B cell (primary cell): ENCODE measurements at regions not wholly inside any gene's neighbourhood (a gene's known extent, or its start where the extent isn't known, plus 50 kb on each side); places are given as distances from the start of the nearest gene placed in this dataset.

Experiments used
- ATAC-seq: fragments of 200-7000 bp; cut with Tn5 transposase; one replicate; pipeline ENCODE4 v1.10.0; 2021; ENCODE audit warnings: low read depth, mild to moderate bottlenecking, moderate number of reproducible peaks, moderate library complexity
- CTCF ChIA-PET: fragments of 350-600 bp; sonication (Branson Sonifier 250); formaldehyde crosslinking; loops from one replicate; lab custom pipeline; 2021; ENCODE audit warnings: antibody characterized with exemption, inconsistent platforms; lab: Charles Lee
- POLR2A ChIA-PET: fragments of 350-600 bp; sonication (Branson Sonifier 250); formaldehyde crosslinking; loops from one replicate; lab custom pipeline; 2021; ENCODE audit warnings: antibody characterized with exemption; lab: Charles Lee
- DNase-seq: peaks from one replicate; pipeline ENCODE4 v3.0.0; 2013
- H2AFZ ChIP-seq: 2 replicates; pipeline ENCODE4 v1.6.1; 2012; ENCODE audit warnings: mild to moderate bottlenecking, low read depth, low read length; ENCODE audit not compliant: insufficient read depth, poor library complexity, severe bottlenecking
- H3K27ac ChIP-seq, 2 donors: 1 replicate in 1 of 2; 2 replicates in 1 of 2; pipeline ENCODE4 v1.5.1; 2012 to 2013; ENCODE audit warnings: low read length in 2 of 2, mild to moderate bottlenecking in 2 of 2, moderate library complexity in 1 of 2
- H3K27me3 ChIP-seq, 4 experiments: fragments of 200-600 bp in 1 of 4; sonication (generic) in 1 of 4; replicated peaks in 1 of 4; 1 replicate in 2 of 4; 2 replicates in 2 of 4; pipeline versions ENCODE4 v1.6.1 to v1.7.0; 2013 to 2016; ENCODE audit warnings: low read length in 3 of 4, mild to moderate bottlenecking in 2 of 4, mixed read lengths in 1 of 4, moderate library complexity in 1 of 4; ENCODE audit not compliant: insufficient read depth in 4 of 4, control insufficient read depth in 3 of 4; ENCODE audit errors: control extremely low read depth in 1 of 4
- H3K36me3 ChIP-seq, 2 experiments: replicated peaks in 1 of 2; 1 replicate in 1 of 2; 2 replicates in 1 of 2; pipeline versions ENCODE4 v1.6.1 to v1.7.1; 2013; ENCODE audit warnings: low read length in 1 of 2; ENCODE audit not compliant: insufficient read depth in 2 of 2, control insufficient read depth in 1 of 2; ENCODE audit errors: control extremely low read depth in 1 of 2, extremely low read depth in 1 of 2
- H3K4me1 ChIP-seq, 2 donors: fragments of 200-600 bp in 1 of 2; sonication (generic) in 1 of 2; 1 replicate in 1 of 2; 2 replicates in 1 of 2; pipeline versions ENCODE4 v1.5.1 to v1.6.1; 2013 to 2017; ENCODE audit warnings: low read length in 2 of 2; ENCODE audit not compliant: control insufficient read depth in 2 of 2, insufficient read depth in 2 of 2
- H3K4me2 ChIP-seq: replicated peaks from 2 replicates; pipeline ENCODE3; 2012; ENCODE audit warnings: mild to moderate bottlenecking, low read depth, low read length; ENCODE audit not compliant: poor library complexity, severe bottlenecking
- H3K4me3 ChIP-seq, 5 experiments: fragments of 200-600 bp in 1 of 5; sonication (generic) in 1 of 5; 1 replicate in 3 of 5; 2 replicates in 2 of 5; pipeline versions ENCODE4 v1.5.1 to v1.7.0; 2011 to 2016; ENCODE audit warnings: low read length in 4 of 5, mild to moderate bottlenecking in 4 of 5, low read depth in 2 of 5, control low read depth in 1 of 5, moderate library complexity in 1 of 5; ENCODE audit not compliant: insufficient read depth in 1 of 5; ENCODE audit errors: control extremely low read depth in 1 of 5, extremely low read depth in 1 of 5
- H3K79me2 ChIP-seq: fragments of 200-600 bp; sonication (generic); one replicate; pipeline ENCODE4 v1.6.0; 2016; ENCODE audit warnings: low read length; ENCODE audit not compliant: control insufficient read depth, insufficient read depth
- H3K9ac ChIP-seq: fragments of 200-600 bp; sonication (generic); 2 replicates; pipeline ENCODE4 v1.6.1; 2017; ENCODE audit warnings: mild to moderate bottlenecking, low read length, moderate library complexity
- H3K9me3 ChIP-seq, 3 donors: one replicate each; pipeline versions ENCODE4 v1.6.1 to v1.7.1; 2013; ENCODE audit warnings: low read length in 2 of 3; ENCODE audit not compliant: control insufficient read depth in 2 of 3, insufficient read depth in 1 of 3; ENCODE audit errors: control extremely low read depth in 1 of 3
- H4K20me1 ChIP-seq: 2 replicates; pipeline ENCODE4 v1.6.0; 2012; ENCODE audit warnings: mild to moderate bottlenecking, low read length; ENCODE audit not compliant: insufficient read depth, control insufficient read depth, poor library complexity, severe bottlenecking
- H3K27ac Mint-ChIP-seq: one replicate; pipeline ENCODE4 v1.8.0; 2021; ENCODE audit warnings: mixed read lengths
- H3K27me3 Mint-ChIP-seq: one replicate; pipeline ENCODE4 v1.8.0; 2021; ENCODE audit warnings: mixed read lengths
- H3K4me1 Mint-ChIP-seq: one replicate; pipeline ENCODE4 v1.8.0; 2021; ENCODE audit warnings: mixed read lengths
- H3K4me3 Mint-ChIP-seq: one replicate; pipeline ENCODE4 v1.8.0; 2021; ENCODE audit warnings: mixed read lengths
- H3K9me3 Mint-ChIP-seq: one replicate; pipeline ENCODE4 v1.8.0; 2022; ENCODE audit warnings: mixed read lengths; ENCODE audit not compliant: insufficient read depth
- CTCF ChIP-seq: fragments of 200-600 bp; IDR thresholded peaks from one replicate; pipeline ENCODE4 v1.8.0; 2022; ENCODE audit warnings: antibody characterized with exemption, mild to moderate bottlenecking
- EZH2 ChIP-seq: IDR thresholded peaks from 2 replicates; pipeline ENCODE4 v1.6.1; 2012; ENCODE audit warnings: borderline replicate concordance, low read depth, mild to moderate bottlenecking, moderate library complexity, low read length; ENCODE audit not compliant: insufficient read depth, poor library complexity, severe bottlenecking
- WGBS: methylation state at CpG from one replicate; pipeline ENCODE4 v1.1.5; 2013; ENCODE audit warnings: missing lambda C conversion rate; ENCODE audit not compliant: insufficient coverage; 5-methylcytosine and 5-hydroxymethylcytosine counted together
- intact Hi-C: fragments of 100-400 bp; cut with micrococcal nuclease; formaldehyde crosslinking; loops from one replicate; pipeline ENCODE4 v1.10.0; 2022

- DNase-seq (no peak), ATAC-seq (no peak)
- CTCF ChIA-PET, result no interaction called here
- POLR2A ChIA-PET, result no interaction called here
- no peaks in the 10 kb centered on the region for H3K9me3 Mint-ChIP-seq
- no peak overlapping the region for H2AFZ ChIP-seq
- no peak overlapping the region for H3K9ac ChIP-seq
- no peaks in the 10 kb centered on the region for H3K79me2 ChIP-seq
- H3K27ac ChIP-seq, result no peak overlapping the region
- no peaks in the 10 kb centered on the region for H3K36me3 ChIP-seq
- intact Hi-C loops, result no loop called here
- H3K4me1 ChIP-seq, result no peaks in the 10 kb centered on the region
- H3K4me1 Mint-ChIP-seq, result no peaks in the 10 kb centered on the region
- no peaks in the 10 kb centered on the region for H3K9me3 ChIP-seq
- H3K4me2 ChIP-seq, result no peak overlapping the region
- no peak overlapping the region for H3K4me3 ChIP-seq
- WGBS, result 100% methylated on average over 2 of the region's 2 CpGs
- TF ChIP-seq CTCF (no peak), EZH2 (no peak)
- H3K4me3 Mint-ChIP-seq, result no peak overlapping the region
- no peaks in the 10 kb centered on the region for H3K27me3 Mint-ChIP-seq
- no peak overlapping the region for H3K27ac Mint-ChIP-seq
- H3K27me3 ChIP-seq, result no peaks in the 10 kb centered on the region
- H4K20me1 ChIP-seq, result no peaks in the 10 kb centered on the region
Observed at GRCh38 chr18:42437646-42438045, 482.6 kb downstream of the PIK3C3 start.

GRCh38 chr18:42442656-42443055, 487.6 kb downstream of the PIK3C3 start:
- H3K27ac Mint-ChIP-seq, result no peak overlapping the region
- ChIA-PET CTCF (no interaction called here), POLR2A (no interaction called here)
- ATAC-seq, result no peak
- H3K9me3 ChIP-seq, result peaks cover 0 to 7% (median 5%) of the 10 kb centered on the region in 3 donors
- intact Hi-C loops, result no loop called here
- H3K4me1 Mint-ChIP-seq, result no peaks in the 10 kb centered on the region
- TF ChIP-seq CTCF (no peak), EZH2 (no peak)
- H3K27me3 Mint-ChIP-seq, result no peaks in the 10 kb centered on the region
- no peak overlapping the region for H3K4me3 ChIP-seq
- H2AFZ ChIP-seq, result no peak overlapping the region
- peaks cover 8% of the 10 kb centered on the region for H3K9me3 Mint-ChIP-seq
- H3K27me3 ChIP-seq, result no peaks in the 10 kb centered on the region
- DNase-seq, result no peak
- no peaks in the 10 kb centered on the region for H3K4me1 ChIP-seq
- no peak overlapping the region for H3K9ac ChIP-seq
- no peaks in the 10 kb centered on the region for H3K36me3 ChIP-seq
- no peaks in the 10 kb centered on the region for H4K20me1 ChIP-seq
- no peak overlapping the region for H3K4me2 ChIP-seq
- no peak overlapping the region for H3K27ac ChIP-seq
- H3K79me2 ChIP-seq, result no peaks in the 10 kb centered on the region
- no peak overlapping the region for H3K4me3 Mint-ChIP-seq
- WGBS, result 80% methylated on average over 3 of the region's 3 CpGs
